Fibroblast of pulmonary artery (primary cell): ENCODE measurements at regions not wholly inside any gene's neighbourhood (a gene's known extent, or its start where the extent isn't known, plus 50 kb on each side); places are given as distances from the start of the nearest gene placed in this dataset.

ENCODE experiments used
- DNase-seq: peaks from one replicate; pipeline ENCODE4 v3.0.0-alpha.2; 2010; ENCODE audit warnings: low read depth
- H3K4me3 ChIP-seq: replicated peaks from 2 replicates; pipeline ENCODE4 v1.5.1; 2011; ENCODE audit warnings: low read depth, mild to moderate bottlenecking, control low read depth, low read length, moderate library complexity
- TF ChIP-seq, protein P1 (sequence below): IDR thresholded peaks from 2 replicates; pipeline ENCODE4 v1.5.1; 2011; ENCODE audit warnings: mild to moderate bottlenecking, control low read depth, low read length, inconsistent platforms; ENCODE audit errors: missing control alignments

DNA sequence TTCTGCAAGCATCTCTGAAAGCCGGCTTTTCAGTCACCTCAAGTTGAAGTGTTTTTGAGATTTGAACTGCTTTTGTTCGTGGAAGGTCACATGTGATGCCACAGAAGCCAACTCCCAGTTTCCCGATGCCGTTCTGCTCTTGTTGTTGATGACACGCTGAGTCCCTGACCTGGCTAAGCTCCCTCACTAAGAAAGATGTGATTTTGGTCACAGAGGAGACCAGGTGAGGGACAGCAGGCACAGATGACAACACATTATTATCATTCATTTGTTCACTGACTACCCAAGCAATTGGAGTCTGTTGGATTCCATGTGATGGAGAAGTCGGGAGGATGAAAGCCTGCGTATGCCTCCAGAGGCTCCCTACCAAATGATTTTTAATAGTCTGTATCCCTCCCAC is 822.4 kb upstream of the RBFOX1 start:
- TF ChIP-seq, protein P1, sequence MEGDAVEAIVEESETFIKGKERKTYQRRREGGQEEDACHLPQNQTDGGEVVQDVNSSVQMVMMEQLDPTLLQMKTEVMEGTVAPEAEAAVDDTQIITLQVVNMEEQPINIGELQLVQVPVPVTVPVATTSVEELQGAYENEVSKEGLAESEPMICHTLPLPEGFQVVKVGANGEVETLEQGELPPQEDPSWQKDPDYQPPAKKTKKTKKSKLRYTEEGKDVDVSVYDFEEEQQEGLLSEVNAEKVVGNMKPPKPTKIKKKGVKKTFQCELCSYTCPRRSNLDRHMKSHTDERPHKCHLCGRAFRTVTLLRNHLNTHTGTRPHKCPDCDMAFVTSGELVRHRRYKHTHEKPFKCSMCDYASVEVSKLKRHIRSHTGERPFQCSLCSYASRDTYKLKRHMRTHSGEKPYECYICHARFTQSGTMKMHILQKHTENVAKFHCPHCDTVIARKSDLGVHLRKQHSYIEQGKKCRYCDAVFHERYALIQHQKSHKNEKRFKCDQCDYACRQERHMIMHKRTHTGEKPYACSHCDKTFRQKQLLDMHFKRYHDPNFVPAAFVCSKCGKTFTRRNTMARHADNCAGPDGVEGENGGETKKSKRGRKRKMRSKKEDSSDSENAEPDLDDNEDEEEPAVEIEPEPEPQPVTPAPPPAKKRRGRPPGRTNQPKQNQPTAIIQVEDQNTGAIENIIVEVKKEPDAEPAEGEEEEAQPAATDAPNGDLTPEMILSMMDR: no peak
- no peak for DNase-seq
- no peak overlapping the region for H3K4me3 ChIP-seq

DNA sequence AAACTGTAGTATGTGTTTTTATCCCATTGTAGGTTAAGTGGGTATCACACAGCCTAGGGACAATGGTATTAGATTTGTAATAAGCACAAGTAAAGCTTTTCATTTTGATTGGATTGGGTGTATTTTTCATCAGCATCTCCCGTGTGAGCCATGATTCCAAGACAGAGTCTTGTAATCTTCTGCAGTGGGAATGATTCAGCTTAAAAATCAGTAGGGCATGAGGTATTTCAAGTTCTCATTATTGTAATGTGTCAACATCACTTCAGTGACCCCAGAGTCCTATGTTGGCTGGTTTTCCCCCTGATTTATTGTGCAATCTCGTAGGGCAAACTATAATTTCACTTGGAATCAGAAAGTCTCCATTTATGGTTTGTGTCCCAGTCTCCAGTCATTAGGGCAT is 833.2 kb upstream of the RBFOX1 start:
- H3K4me3 ChIP-seq: no peak overlapping the region
- DNase-seq: no peak
- TF ChIP-seq, protein P1: no peak

DNA sequence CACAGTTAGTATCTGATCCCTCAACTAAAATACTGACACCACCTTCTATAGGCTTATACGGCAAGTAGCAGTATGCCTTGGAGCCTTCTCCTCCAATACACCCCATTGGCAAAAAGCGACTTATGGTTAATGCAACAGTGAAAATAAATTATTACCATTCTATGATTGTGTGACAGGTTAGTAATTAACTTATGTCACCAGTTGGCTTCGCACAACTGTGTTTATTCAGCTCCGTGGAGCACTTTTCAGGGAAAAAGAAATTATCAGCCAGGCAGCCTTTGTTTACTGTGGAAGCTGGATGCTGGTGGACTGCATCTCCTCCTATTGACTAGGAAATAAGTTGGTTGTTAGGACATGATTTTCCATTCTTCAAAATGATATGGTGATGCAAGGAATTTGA is 833.8 kb upstream of the RBFOX1 start:
- no peak for DNase-seq
- TF ChIP-seq, protein P1: no peak
- H3K4me3 ChIP-seq: no peak overlapping the region

DNA sequence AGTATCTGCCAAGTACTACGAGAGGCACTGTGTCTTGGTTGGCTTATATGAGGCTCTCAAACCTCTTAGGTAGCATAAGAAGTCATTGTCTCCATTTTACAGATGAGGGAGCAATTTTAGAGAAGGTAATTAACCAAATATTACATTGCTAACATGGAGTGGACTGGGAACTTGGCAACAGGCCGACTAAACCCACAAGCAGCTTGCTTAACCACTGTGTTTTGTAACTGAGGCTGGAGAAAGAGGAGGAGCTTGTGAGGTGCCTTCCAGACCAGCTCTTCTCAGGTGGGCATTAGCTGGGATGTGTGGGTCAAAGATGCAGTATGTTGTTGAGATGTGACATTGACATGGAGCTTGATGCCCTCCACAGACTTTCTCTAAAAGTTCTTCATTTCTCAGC is 835.6 kb upstream of the RBFOX1 start:
- no peak for DNase-seq
- TF ChIP-seq, protein P1: no peak
- H3K4me3 ChIP-seq: no peak overlapping the region

DNA sequence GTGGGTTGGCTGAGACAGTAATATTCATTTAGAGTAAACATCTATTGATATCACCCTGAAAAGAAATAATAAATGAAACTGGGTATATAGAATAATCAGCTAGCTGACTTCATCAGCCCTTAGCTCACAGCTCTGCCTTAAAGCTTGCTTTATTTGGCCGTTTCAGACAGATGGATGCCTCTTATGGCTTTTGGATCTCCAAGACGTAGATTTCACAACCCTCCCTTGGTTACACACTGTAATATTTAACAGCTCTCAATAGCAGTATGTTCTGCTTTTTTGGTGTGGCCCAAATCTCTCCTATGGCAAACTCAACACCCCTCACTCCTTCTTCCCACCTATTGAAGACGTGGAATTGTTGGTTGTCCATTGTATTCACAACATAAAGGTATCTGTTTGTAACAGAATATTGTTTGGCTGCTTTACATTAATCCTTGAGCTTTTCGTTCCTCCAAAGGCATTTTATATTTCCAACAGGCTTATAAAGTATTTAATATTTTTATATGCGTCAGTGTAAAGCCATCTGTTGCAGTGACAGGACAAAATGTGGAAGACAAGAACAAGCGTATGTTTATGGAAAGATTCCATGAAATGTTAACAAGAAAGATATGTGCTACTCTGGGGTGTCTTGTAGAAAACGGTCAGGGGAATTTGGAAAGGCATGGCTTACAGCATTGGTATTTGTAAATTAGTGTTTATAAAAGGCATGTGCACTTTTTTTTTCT is 837.0 kb upstream of the RBFOX1 start:
- no peak for DNase-seq
- TF ChIP-seq, protein P1: no peak
- H3K4me3 ChIP-seq: no peak overlapping the region

DNA sequence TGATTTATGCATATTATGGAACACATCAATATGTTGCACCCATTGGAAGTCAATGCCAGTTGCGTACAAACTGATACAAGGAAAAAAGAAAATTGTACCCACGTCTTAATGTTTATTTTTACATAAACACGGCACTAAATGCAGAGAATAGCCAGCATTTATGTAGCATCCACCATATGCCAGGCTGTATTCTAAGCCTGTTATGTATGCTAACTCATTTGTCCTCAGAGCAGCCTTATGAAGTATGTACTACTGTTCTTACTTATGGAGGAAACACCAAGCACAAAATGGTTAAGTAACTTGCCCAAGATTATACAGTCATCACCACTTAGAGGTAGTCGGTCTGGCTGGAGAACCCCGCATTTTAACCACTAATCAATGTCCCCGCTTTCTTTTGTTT is 837.9 kb upstream of the RBFOX1 start:
- DNase-seq: no peak
- TF ChIP-seq, protein P1: no peak

DNA sequence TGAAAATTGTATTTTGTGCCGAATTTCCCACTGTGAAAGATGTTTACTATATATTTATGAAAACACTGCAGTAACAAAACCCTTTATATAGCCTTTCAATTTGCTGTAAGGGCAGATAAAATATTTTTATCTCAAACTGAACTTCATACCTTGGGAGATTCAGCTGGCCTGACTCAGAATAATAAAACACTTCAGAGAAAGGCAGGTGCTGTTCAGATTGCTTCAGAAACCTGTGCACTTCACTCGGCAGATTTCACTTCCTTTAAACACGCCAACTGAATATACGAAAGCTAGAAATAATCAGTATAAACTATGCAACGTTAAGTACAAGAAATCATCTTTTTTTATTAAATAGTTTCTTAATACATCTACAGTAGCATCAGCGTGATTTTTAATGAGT is 839.1 kb upstream of the RBFOX1 start:
- TF ChIP-seq, protein P1: no peak
- no peak overlapping the region for H3K4me3 ChIP-seq
- no peak for DNase-seq

More for the DNA sequence above, 837.9 kb upstream of the RBFOX1 start:
- H3K4me3 ChIP-seq: no peak overlapping the region
